ENCODE measurements at regions not wholly inside any gene's neighbourhood (a gene's known extent, or its start where the extent isn't known, plus 50 kb on each side); places are given as distances from the start of the nearest gene placed in this dataset.

GRCh38 chr10:113991091-113991860 lies 52.4 kb upstream of the ADRB1 start:
- TF ChIP-seq CTCF (conservative IDR thresholded peaks at IDR 0.05) (no peak), ZFX (IDR thresholded peaks at IDR 0.05) (no peak)
- no peak overlapping the region for H3K27ac ChIP-seq

- no peak overlapping the region for H3K27ac ChIP-seq
- no peak for TF ChIP-seq ZFX (IDR thresholded peaks at IDR 0.05)
- no peak for TF ChIP-seq CTCF (conservative IDR thresholded peaks at IDR 0.05)
These were observed 51.1 kb upstream of the ADRB1 start for GRCh38 chr10:113992471-113993011.

- TF ChIP-seq ZFX (IDR thresholded peaks at IDR 0.05) (no peak), CTCF (conservative IDR thresholded peaks at IDR 0.05) (no peak)
- no peak overlapping the region for H3K27ac ChIP-seq
These were observed 50.1 kb upstream of the ADRB1 start for GRCh38 chr10:113993489-113993991.

All from C4-2B (cell line).